A673 (cell line): ENCODE measurements at regions not wholly inside any gene's neighbourhood (a gene's known extent, or its start where the extent isn't known, plus 50 kb on each side); places are given as distances from the start of the nearest gene placed in this dataset.

Experiments
- BruUV-seq: library from RNA; stranded (reverse); fragments of 400-500 nt; replicated peaks from 2 replicates; lab custom pipeline; 2021; lab: Mats Ljungman, UMichigan
- CTCF ChIA-PET: fragments of 300-600 bp; sonication (Branson Sonifier 250); formaldehyde crosslinking; loops from one replicate; lab custom pipeline; 2022; ENCODE audit warnings: antibody characterized with exemption; lab: Charles Lee
- POLR2A ChIA-PET: fragments of 300-600 bp; sonication (Branson Sonifier 250); formaldehyde crosslinking; loops from one replicate; lab custom pipeline; 2022; ENCODE audit warnings: antibody characterized with exemption; ENCODE audit not compliant: low non-redundant PET; lab: Charles Lee
- DNase-seq: peaks from one replicate; pipeline ENCODE4 v3.0.0-alpha.2; 2015; ENCODE audit warnings: low spot score
- H3K27ac ChIP-seq: fragments of 200-600 bp; sonication (generic); 2 replicates; pipeline ENCODE4 v1.5.1; 2016; ENCODE audit warnings: mixed run types, low read depth, mild to moderate bottlenecking, mixed read lengths, antibody characterized with exemption, low read length; ENCODE audit not compliant: poor library complexity, severe bottlenecking
- H3K27me3 ChIP-seq: fragments of 200-600 bp; sonication (generic); replicated peaks from 2 replicates; pipeline ENCODE4 v1.6.1; 2017; ENCODE audit warnings: mixed run types, low read depth, mild to moderate bottlenecking, mixed read lengths, antibody characterized with exemption, low read length; ENCODE audit not compliant: insufficient read depth, poor library complexity
- H3K36me3 ChIP-seq: fragments of 200-600 bp; sonication (generic); 2 replicates; pipeline ENCODE4 v1.6.1; 2016; ENCODE audit warnings: mixed run types, mild to moderate bottlenecking, mixed read lengths, antibody characterized with exemption, low read length; ENCODE audit not compliant: insufficient read depth, poor library complexity, severe bottlenecking
- H3K4me1 ChIP-seq: fragments of 200-600 bp; sonication (generic); 2 replicates; pipeline ENCODE4 v1.6.1; 2017; ENCODE audit warnings: mixed run types, mild to moderate bottlenecking, mixed read lengths, antibody characterized with exemption, low read length; ENCODE audit not compliant: insufficient read depth, poor library complexity, severe bottlenecking
- H3K4me3 ChIP-seq: fragments of 200-600 bp; sonication (generic); 2 replicates; pipeline ENCODE4 v1.5.1; 2016; ENCODE audit warnings: low read depth, mixed run types, mild to moderate bottlenecking, mixed read lengths, low read length; ENCODE audit not compliant: poor library complexity, severe bottlenecking
- H3K9me3 ChIP-seq: fragments of 200-600 bp; sonication (generic); 2 replicates; pipeline ENCODE4 v1.6.1; 2016; ENCODE audit warnings: mixed run types, low read depth, mild to moderate bottlenecking, mixed read lengths, antibody characterized with exemption, low read length; ENCODE audit not compliant: poor library complexity, severe bottlenecking
- CTCF ChIP-seq: fragments of 300-800, 200-600 bp; sonication (generic); conservative IDR thresholded peaks from 2 replicates; pipeline ENCODE4 v1.5.1; 2017; ENCODE audit warnings: low read depth, mild to moderate bottlenecking, antibody characterized with exemption, low read length, moderate library complexity, mixed read lengths
- EZH2 ChIP-seq: fragments of 200-600 bp; sonication (generic); IDR thresholded peaks from 2 replicates; pipeline ENCODE4 v1.6.1; 2017; ENCODE audit warnings: borderline replicate concordance, low read depth, mild to moderate bottlenecking, mixed read lengths, antibody characterized with exemption, low read length; ENCODE audit not compliant: poor library complexity, severe bottlenecking
- intact Hi-C: fragments of 100-400 bp; cut with micrococcal nuclease; formaldehyde crosslinking; loops from one replicate; pipeline ENCODE4 v1.10.0; 2022; ENCODE audit not compliant: unreplicated experiment

GRCh38 chr6:19042420-19042819 is 655.3 kb downstream of the RNF144B start:
- ChIA-PET CTCF (no interaction called here), POLR2A (no interaction called here)
- intact Hi-C loops, result no loop called here
- Histone ChIP-seq H3K27me3 (no peaks in the 10 kb centered on the region), H3K36me3 (no peaks in the 10 kb centered on the region), H3K4me1 (no peaks in the 10 kb centered on the region), H3K4me3 (no peak overlapping the region), H3K9me3 (no peaks in the 10 kb centered on the region), H3K27ac (no peak overlapping the region)
- no TSS peak for BruUV-seq
- no peak for DNase-seq
- TF ChIP-seq EZH2, result no peak
- TF ChIP-seq CTCF, result no peak

GRCh38 chr6:19050765-19051164 is 663.6 kb downstream of the RNF144B start:
- CTCF ChIA-PET, result no interaction called here
- no peaks in the 10 kb centered on the region for H3K4me1 ChIP-seq
- no peaks in the 10 kb centered on the region for H3K36me3 ChIP-seq
- no peak overlapping the region for H3K4me3 ChIP-seq
- H3K9me3 ChIP-seq, result peaks cover 7% of the 10 kb centered on the region
- POLR2A ChIA-PET, result no interaction called here
- DNase-seq, result no peak
- TF ChIP-seq CTCF (no peak), EZH2 (no peak)
- intact Hi-C loops, result no loop called here
- H3K27me3 ChIP-seq, result no peaks in the 10 kb centered on the region
- no peak overlapping the region for H3K27ac ChIP-seq
- BruUV-seq, result no TSS peak

GRCh38 chr6:19052219-19052618 is 665.1 kb downstream of the RNF144B start:
- ChIA-PET CTCF (no interaction called here), POLR2A (no interaction called here)
- intact Hi-C loops, result no loop called here
- peak; percentile 18 for DNase-seq
- Histone ChIP-seq H3K36me3 (no peaks in the 10 kb centered on the region), H3K9me3 (peaks cover 7% of the 10 kb centered on the region), H3K4me3 (no peak overlapping the region), H3K27me3 (no peaks in the 10 kb centered on the region), H3K4me1 (no peaks in the 10 kb centered on the region), H3K27ac (no peak overlapping the region)
- TF ChIP-seq EZH2 (no peak), CTCF (no peak)
- BruUV-seq, result no TSS peak
